KMS-11 (cell line): ENCODE measurements at regions not wholly inside any gene's neighbourhood (a gene's known extent, or its start where the extent isn't known, plus 50 kb on each side); places are given as distances from the start of the nearest gene placed in this dataset.

Source experiments
- H2AFZ ChIP-seq: fragments of 200-600 bp; sonication (generic); 2 replicates; pipeline ENCODE4 v1.6.1; 2016; ENCODE audit warnings: antibody characterized with exemption, mixed run types, low read depth
- H3K27ac ChIP-seq: fragments of 200-600 bp; sonication (generic); 2 replicates; pipeline ENCODE4 v1.6.1; 2016; ENCODE audit warnings: mild to moderate bottlenecking, mixed run types
- H3K27me3 ChIP-seq: fragments of 200-600 bp; sonication (generic); 2 replicates; pipeline ENCODE4 v1.6.1; 2017; ENCODE audit warnings: mild to moderate bottlenecking, low read depth, mixed run types, moderate library complexity; ENCODE audit not compliant: insufficient read depth
- H3K36me3 ChIP-seq: fragments of 200-600 bp; sonication (generic); 2 replicates; pipeline ENCODE4 v1.6.1; 2017; ENCODE audit warnings: mild to moderate bottlenecking, mixed run types; ENCODE audit not compliant: insufficient read depth
- H3K4me1 ChIP-seq: fragments of 200-600 bp; sonication (generic); 2 replicates; pipeline ENCODE4 v1.6.1; 2016; ENCODE audit warnings: mild to moderate bottlenecking, low read depth, mixed run types; ENCODE audit not compliant: poor library complexity, severe bottlenecking
- H3K4me2 ChIP-seq: fragments of 200-600 bp; sonication (generic); 2 replicates; pipeline ENCODE4 v1.7.0; 2016; ENCODE audit warnings: mild to moderate bottlenecking, mixed run types
- H3K4me3 ChIP-seq: fragments of 200-600 bp; sonication (generic); IDR thresholded peaks from 2 replicates; pipeline ENCODE4 v1.6.1; 2017; ENCODE audit warnings: low read depth, low read length, mixed read lengths; ENCODE audit not compliant: insufficient read depth
- H3K79me2 ChIP-seq: fragments of 200-600 bp; sonication (generic); 2 replicates; pipeline ENCODE4 v1.6.1; 2016; ENCODE audit warnings: low read depth, mixed run types; ENCODE audit not compliant: insufficient read depth
- H3K9ac ChIP-seq: fragments of 200-600 bp; sonication (generic); 2 replicates; pipeline ENCODE4 v1.6.1; 2016; ENCODE audit warnings: mild to moderate bottlenecking, mixed run types
- H4K20me1 ChIP-seq: fragments of 200-600 bp; sonication (generic); 2 replicates; pipeline ENCODE4 v1.6.1; 2016; ENCODE audit warnings: mild to moderate bottlenecking, mixed run types; ENCODE audit not compliant: insufficient read depth
- TF ChIP-seq, protein P1 (sequence below): fragments of 200-600 bp; sonication (generic); conservative IDR thresholded peaks from 2 replicates; pipeline ENCODE4 v1.6.1; 2017; ENCODE audit warnings: low read depth, mild to moderate bottlenecking, antibody characterized with exemption, low read length, moderate library complexity, mixed read lengths

DNA sequence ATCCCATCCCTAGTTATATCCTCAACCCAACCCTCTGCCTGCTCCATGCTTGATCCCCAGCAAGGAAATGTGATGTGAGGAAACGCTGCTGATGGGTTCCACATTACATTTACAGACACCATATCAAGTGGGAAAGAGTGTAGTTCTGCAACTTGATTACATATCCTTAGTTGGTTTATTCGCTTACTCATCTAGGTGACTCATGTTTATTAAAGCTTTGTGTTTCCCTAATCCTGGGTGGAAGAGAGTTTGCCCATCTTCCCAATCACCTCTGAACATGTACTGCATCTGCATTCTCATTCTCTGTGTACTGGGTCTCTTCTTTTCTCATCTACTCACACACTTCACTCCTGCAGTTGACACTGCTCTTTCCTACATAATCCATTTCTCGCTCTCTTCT, 91.7 kb upstream of the PDZRN3 start:
- no peak overlapping the region for H2AFZ ChIP-seq
- H3K36me3 ChIP-seq, result no peaks in the 10 kb centered on the region
- TF ChIP-seq, protein P1, sequence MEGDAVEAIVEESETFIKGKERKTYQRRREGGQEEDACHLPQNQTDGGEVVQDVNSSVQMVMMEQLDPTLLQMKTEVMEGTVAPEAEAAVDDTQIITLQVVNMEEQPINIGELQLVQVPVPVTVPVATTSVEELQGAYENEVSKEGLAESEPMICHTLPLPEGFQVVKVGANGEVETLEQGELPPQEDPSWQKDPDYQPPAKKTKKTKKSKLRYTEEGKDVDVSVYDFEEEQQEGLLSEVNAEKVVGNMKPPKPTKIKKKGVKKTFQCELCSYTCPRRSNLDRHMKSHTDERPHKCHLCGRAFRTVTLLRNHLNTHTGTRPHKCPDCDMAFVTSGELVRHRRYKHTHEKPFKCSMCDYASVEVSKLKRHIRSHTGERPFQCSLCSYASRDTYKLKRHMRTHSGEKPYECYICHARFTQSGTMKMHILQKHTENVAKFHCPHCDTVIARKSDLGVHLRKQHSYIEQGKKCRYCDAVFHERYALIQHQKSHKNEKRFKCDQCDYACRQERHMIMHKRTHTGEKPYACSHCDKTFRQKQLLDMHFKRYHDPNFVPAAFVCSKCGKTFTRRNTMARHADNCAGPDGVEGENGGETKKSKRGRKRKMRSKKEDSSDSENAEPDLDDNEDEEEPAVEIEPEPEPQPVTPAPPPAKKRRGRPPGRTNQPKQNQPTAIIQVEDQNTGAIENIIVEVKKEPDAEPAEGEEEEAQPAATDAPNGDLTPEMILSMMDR, result no peak
- H3K4me2 ChIP-seq, result no peak overlapping the region
- H4K20me1 ChIP-seq, result no peaks in the 10 kb centered on the region
- no peak overlapping the region for H3K9ac ChIP-seq
- no peaks in the 10 kb centered on the region for H3K79me2 ChIP-seq
- no peak overlapping the region for H3K27ac ChIP-seq
- H3K27me3 ChIP-seq, result no peaks in the 10 kb centered on the region
- no peaks in the 10 kb centered on the region for H3K4me1 ChIP-seq
- H3K4me3 ChIP-seq, result no peak overlapping the region

DNA sequence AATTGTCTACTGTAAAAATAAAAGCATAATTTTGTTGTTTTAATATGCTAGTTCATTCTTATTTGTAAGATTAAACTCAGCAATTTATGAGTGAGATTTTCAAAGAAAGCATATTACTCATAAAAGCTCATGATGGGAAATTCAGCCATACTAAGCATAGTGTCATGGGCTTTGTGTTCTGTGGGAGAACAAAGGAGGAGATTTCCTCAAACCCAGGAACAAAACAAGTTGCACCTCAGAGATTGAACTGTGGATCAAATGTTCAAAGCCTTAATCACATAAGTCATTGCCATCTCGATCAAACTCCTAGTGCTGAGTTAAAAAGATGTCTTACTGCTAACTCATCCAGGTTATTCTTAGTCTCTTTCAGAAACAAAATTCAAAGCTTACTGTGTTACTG, 85.6 kb upstream of the PDZRN3 start:
- no peak overlapping the region for H3K27ac ChIP-seq
- H3K9ac ChIP-seq, result no peak overlapping the region
- no peaks in the 10 kb centered on the region for H3K79me2 ChIP-seq
- TF ChIP-seq, protein P1, result no peak
- no peaks in the 10 kb centered on the region for H3K27me3 ChIP-seq
- H3K4me1 ChIP-seq, result no peaks in the 10 kb centered on the region
- H2AFZ ChIP-seq, result no peak overlapping the region
- no peaks in the 10 kb centered on the region for H4K20me1 ChIP-seq
- no peaks in the 10 kb centered on the region for H3K36me3 ChIP-seq
- no peak overlapping the region for H3K4me3 ChIP-seq
- H3K4me2 ChIP-seq, result no peak overlapping the region

DNA sequence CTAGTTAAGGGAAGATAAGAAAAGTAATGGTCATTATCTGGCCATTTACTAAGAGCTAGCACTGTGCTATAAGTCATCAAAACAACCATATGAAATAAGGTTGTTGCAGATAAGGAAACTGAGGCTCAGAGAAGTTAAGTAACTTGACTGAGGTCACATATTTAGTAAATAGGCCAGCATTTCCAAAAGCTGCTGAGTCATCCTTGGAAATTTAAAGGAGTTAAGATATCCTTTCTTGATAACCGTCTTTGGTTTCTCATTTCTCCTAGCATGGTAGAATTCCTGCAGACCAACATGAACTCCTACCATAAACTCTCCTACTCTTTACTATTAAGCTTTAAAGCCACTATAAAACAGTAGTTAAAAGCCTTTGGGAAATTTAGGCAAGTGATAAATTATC, 85.0 kb upstream of the PDZRN3 start:
- Histone ChIP-seq H3K9ac (no peak overlapping the region), H3K79me2 (no peaks in the 10 kb centered on the region), H3K4me2 (no peak overlapping the region), H3K36me3 (no peaks in the 10 kb centered on the region), H2AFZ (no peak overlapping the region), H4K20me1 (no peaks in the 10 kb centered on the region), H3K4me1 (no peaks in the 10 kb centered on the region), H3K27ac (no peak overlapping the region), H3K4me3 (no peak overlapping the region), H3K27me3 (no peaks in the 10 kb centered on the region)
- TF ChIP-seq, protein P1, result no peak

DNA sequence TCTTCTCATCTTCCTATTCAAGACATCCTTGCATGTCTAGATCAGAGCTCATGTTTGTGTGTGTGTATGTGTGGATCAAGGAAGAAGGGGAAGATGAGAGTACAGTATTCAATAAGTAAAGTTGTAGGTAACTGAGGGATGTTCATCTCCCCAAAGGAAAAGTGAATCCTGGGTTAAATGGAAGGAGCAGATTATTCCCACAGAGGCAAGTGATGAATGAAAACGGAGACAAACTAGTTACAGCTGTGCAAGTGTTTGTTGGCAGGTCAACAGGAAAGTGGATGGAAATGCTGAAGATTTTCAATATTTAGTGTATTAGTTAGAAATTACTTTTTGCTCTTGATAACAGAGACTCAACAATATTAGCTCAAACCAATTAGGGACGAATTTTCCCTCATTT, 84.2 kb upstream of the PDZRN3 start:
- no peak overlapping the region for H2AFZ ChIP-seq
- TF ChIP-seq, protein P1, result no peak

More for the DNA sequence above, 84.2 kb upstream of the PDZRN3 start:
- Histone ChIP-seq H3K4me3 (no peak overlapping the region), H3K4me2 (no peak overlapping the region), H3K36me3 (no peaks in the 10 kb centered on the region), H3K27ac (no peak overlapping the region), H3K27me3 (no peaks in the 10 kb centered on the region), H3K79me2 (no peaks in the 10 kb centered on the region), H3K4me1 (no peaks in the 10 kb centered on the region), H4K20me1 (no peaks in the 10 kb centered on the region), H3K9ac (no peak overlapping the region)
